ENCODE measurements at regions not wholly inside any gene's neighbourhood (a gene's known extent, or its start where the extent isn't known, plus 50 kb on each side); places are given as distances from the start of the nearest gene placed in this dataset.

DNA sequence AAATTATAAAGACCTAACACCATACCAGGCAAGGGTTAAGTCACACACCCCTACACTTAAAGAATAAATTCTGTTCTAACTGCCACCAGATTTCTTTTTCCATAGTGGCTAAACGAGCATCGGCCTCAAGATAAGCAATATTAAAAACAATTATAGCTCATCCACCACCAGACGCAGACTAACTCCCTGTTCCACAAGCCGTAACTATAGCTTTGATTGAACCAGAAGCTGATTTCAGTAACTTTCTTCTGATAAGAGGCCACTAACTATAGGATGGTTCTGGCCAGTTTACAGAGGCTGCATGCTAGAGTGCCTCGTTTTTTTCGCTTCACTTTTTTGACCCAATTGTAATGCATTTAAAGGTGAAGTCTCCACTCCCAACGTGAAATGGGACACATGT is 238.8 kb downstream of the MRPL39 start:
- TF ChIP-seq GATA3 (IDR thresholded peaks at IDR 0.05; ENCODE audit: low read depth, low read length) (no peak), GATA2 (IDR thresholded peaks at IDR 0.05; ENCODE audit: low read depth, low read length) (peak; percentile 42; the same call in 1 of the 2 replicates)
